ENCODE measurements at regions not wholly inside any gene's neighbourhood (a gene's known extent, or its start where the extent isn't known, plus 50 kb on each side); places are given as distances from the start of the nearest gene placed in this dataset.

- TF ChIP-seq TAF1 (IDR thresholded peaks at IDR 0.05; ENCODE audit: borderline replicate concordance, insufficient read depth, low read length) (no peak), SIN3A (IDR thresholded peaks at IDR 0.05; ENCODE audit: borderline replicate concordance, insufficient read depth, low read length) (no peak), REST (IDR thresholded peaks at IDR 0.05; ENCODE audit: insufficient read depth in 1 of 2, low read depth in 2 of 2, low read length in 2 of 2) (no peak), POLR2AphosphoS5 (IDR thresholded peaks at IDR 0.05; ENCODE audit: low read depth, low read length) (no peak), FOXP2 (optimal IDR thresholded peaks at IDR 0.05; ENCODE audit: borderline replicate concordance, extremely low read depth, extremely low read length, insufficient read depth) (no peak)
Observed at GRCh38 chr12:75891072-75891471, 140.5 kb downstream of the PHLDA1 start.

- TF ChIP-seq FOXP2 (optimal IDR thresholded peaks at IDR 0.05; ENCODE audit: borderline replicate concordance, extremely low read depth, extremely low read length, insufficient read depth) (no peak), REST (IDR thresholded peaks at IDR 0.05; ENCODE audit: insufficient read depth in 1 of 2, low read depth in 2 of 2, low read length in 2 of 2) (no peak), SIN3A (IDR thresholded peaks at IDR 0.05; ENCODE audit: borderline replicate concordance, insufficient read depth, low read length) (no peak)
Observed at GRCh38 chr12:75890660-75891059, 140.9 kb downstream of the PHLDA1 start.

- TF ChIP-seq TAF1 (IDR thresholded peaks at IDR 0.05; ENCODE audit: borderline replicate concordance, insufficient read depth, low read length) (no peak), POLR2AphosphoS5 (IDR thresholded peaks at IDR 0.05; ENCODE audit: low read depth, low read length) (no peak), REST (IDR thresholded peaks at IDR 0.05; ENCODE audit: insufficient read depth in 1 of 2, low read depth in 2 of 2, low read length in 2 of 2) (no peak), SIN3A (IDR thresholded peaks at IDR 0.05; ENCODE audit: borderline replicate concordance, insufficient read depth, low read length) (no peak)
Observed at GRCh38 chr12:75890141-75890540, 141.4 kb downstream of the PHLDA1 start.

GRCh38 chr12:75888874-75889613 is 142.5 kb downstream of the PHLDA1 start:
- TF ChIP-seq FOXP2 (optimal IDR thresholded peaks at IDR 0.05; ENCODE audit: borderline replicate concordance, extremely low read depth, extremely low read length, insufficient read depth): no peak

- TF ChIP-seq TAF1 (IDR thresholded peaks at IDR 0.05; ENCODE audit: borderline replicate concordance, insufficient read depth, low read length) (no peak), FOXP2 (optimal IDR thresholded peaks at IDR 0.05; ENCODE audit: borderline replicate concordance, extremely low read depth, extremely low read length, insufficient read depth) (no peak), SIN3A (IDR thresholded peaks at IDR 0.05; ENCODE audit: borderline replicate concordance, insufficient read depth, low read length) (no peak), POLR2AphosphoS5 (IDR thresholded peaks at IDR 0.05; ENCODE audit: low read depth, low read length) (no peak), REST (IDR thresholded peaks at IDR 0.05; ENCODE audit: insufficient read depth in 1 of 2, low read depth in 2 of 2, low read length in 2 of 2) (no peak)
Observed at GRCh38 chr12:75888399-75888798, 143.2 kb downstream of the PHLDA1 start.

Measured in PFSK-1 (cell line).